Right lobe of liver (tissue), 4 donors: ENCODE measurements at regions not wholly inside any gene's neighbourhood (a gene's known extent, or its start where the extent isn't known, plus 50 kb on each side); places are given as distances from the start of the nearest gene placed in this dataset.

ENCODE experiments used
- CTCF ChIP-seq, 4 donors: fragments of 200-600 bp in 3 of 4; fragments of 450-650 bp in 1 of 4; IDR thresholded peaks; one replicate each; pipeline versions ENCODE4 v1.5.1 to v1.8.0; 2016 to 2022; ENCODE audit warnings: antibody characterized with exemption in 4 of 4, mild to moderate bottlenecking in 2 of 4
- POLR2A ChIP-seq: fragments of 450-650 bp; IDR thresholded peaks from one replicate; pipeline ENCODE4 v1.6.1; 2017; ENCODE audit warnings: antibody characterized with exemption, mild to moderate bottlenecking
- donor health status: DM: no; HTN: no; CAD: no.
- donor health status: DM: no; HTN: no; CAD: no.
- donor health status: DM: no; HTN: yes; CAD: no.

GRCh38 chr5:155094455-155094854, 80.9 kb downstream of the KIF4B start:
- TF ChIP-seq CTCF (IDR thresholded peaks at IDR 0.05) = no peak
- TF ChIP-seq POLR2A = no peak
